ENCODE measurements at regions not wholly inside any gene's neighbourhood (a gene's known extent, or its start where the extent isn't known, plus 50 kb on each side); places are given as distances from the start of the nearest gene placed in this dataset.

DNA sequence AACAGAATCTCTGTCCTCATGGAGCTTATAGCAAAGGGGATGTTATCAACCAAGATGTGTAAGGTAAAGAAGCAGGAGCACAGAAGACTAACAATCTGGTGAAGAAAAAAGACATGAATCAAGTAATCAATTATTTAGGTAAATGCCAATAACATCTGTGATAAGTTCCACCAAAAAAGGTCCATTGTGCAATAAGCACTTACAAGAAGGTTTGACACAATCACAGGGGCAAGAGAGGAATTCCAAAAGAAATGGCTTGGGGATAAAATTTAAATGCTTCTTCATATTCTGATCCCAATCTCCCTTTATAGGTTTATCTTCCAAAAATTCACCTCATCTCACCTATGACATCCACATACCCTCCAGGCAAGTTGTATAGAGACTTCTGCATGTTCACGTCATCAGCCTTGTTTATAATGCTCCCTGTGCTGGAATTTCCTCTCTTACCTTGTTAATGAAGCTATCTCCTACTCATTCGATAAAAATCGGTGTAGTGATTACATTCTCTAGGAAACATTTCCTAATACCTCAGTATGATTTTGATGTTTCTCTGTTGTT lies 53.6 kb upstream of the DPT start:
- no peak for DNase-seq

DNA sequence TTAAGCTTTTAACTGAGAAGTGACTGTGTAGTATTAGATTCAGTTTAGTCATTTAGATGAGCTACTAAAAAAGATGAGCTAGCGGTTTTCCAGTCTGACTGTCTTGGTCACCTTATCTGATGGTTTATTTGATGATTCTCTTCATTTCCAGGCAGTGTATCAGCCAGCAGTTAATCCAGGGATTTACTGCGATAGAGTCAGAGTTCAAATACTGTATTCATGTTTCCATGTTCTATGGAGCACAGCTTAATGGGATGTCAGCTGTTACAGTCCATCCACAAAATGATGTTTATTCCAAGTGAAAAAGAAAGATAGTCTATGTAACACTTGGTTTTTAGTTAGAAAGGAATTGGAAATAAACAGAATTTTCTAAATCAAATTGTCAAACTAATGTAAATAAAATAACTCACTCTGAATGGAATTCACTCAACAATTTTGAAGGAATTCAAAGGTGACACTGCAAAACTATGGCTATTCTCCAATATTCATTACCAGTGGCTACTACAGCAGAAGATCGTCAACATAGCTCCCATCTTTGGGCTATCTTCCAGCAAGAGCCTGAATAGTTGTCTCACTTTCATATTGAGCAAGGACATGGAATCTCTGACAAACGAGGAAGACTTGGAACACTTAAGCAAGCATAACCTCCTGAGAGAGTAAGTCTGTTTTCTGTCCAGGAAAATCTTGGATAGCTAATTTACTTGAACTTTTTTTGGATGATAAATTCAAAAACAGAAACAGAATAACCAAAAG lies 54.6 kb upstream of the DPT start:
- DNase-seq, result no peak

DNA sequence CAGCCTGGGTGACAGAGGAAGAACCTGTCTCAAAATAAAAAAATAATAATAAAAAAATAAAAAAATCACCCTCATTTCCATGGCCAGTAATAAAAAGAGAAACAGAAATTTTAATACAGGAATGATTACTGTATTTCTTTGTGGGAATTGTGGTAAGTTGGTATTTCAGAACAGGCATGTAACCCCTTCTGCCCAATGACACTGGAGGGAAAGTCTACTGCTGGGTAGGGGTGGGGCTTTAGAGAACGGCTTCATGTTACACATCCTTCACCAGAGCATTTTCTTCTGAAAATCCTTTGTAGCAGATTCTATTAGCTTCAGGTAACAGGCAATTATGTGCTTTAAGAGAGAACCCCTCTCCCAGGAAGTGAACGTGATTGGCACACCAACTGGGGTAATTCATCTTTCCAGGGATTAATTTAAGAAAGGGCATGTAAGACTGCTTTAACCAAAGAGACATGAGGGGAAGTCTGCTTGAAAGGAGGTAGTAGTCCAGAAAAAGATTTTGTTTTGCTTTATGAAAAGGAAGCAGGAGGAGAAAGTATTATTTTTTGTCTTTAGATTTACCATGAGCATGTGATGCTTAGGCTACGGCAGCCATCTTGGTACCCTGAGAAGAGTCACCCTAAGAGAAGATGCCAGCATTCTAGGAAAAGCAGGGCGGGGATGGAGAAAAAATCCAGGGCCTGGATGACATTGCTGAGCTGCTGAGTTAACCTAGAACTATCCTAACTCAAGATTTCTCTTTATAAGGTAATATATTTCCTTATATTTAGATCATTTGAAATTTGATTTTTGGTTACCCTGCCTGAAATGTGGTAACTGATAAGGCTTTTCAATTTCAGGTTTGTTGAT lies 57.7 kb upstream of the DPT start:
- no peak for DNase-seq

- DNase-seq, result no peak
Measured at GRCh38 chr1:168788258-168788657, 59.3 kb upstream of the DPT start.

DNA sequence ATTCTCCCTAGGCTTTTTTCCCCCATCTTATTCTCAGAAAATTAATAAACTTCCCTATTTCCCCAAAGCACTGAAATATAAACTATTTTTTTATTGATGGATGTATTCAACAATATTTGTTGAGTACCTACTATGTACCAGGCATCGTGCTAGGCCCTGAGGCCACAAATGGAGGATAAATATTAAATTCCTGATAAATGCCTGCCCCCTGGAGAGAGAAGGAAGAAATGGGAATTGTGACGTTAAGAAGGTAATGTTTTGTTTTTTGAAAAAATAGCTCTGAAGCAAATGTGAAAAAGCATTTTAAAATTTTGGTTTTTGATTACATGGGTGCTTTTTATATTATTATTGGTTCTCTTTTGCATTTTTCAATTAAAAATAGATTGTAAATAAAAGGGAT lies 60.5 kb upstream of the DPT start:
- DNase-seq, result no peak

DNA sequence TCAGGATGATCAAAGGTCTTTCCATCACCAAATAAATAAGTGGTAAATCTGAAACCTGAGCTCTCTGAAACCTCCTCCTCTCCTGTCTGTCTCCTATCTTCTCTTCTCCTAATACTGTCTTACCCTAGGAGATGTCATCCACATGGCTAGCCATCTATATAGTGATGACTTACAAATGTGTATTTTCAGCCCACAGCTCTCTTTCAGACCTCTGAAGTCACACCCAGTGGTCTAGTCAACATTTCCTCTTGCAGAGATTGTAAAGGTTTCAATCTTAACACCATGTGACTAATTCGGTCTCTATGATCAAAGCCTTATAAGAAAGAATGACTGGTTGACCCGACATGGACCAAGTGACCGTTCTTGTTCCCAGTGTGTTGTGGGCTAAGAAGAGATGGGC lies 63.1 kb upstream of the DPT start:
- no peak for DNase-seq

GRCh38 chr1:168792592-168793125 lies 63.7 kb upstream of the DPT start:
- DNase-seq, result no peak

- no peak for DNase-seq
Measured at GRCh38 chr1:168794057-168794456, 65.1 kb upstream of the DPT start.

DNA sequence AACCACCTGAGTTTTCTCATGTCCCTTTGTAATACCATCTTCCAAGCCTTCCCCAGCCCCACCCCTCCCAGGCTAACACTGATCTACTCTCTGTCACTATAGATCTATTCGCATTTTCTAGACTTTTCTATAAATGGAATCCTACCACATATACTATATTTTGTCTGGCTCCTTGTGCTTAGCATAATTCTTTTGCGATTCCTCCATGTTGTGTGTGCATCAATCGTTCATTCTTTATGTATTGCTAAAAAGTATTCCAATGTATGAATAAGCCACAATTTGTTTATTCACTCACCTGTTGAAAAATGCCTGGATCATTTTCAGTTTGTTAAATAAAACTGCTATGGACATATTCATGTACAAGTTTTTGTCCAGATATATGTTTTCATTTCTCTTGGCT lies 66.7 kb upstream of the DPT start:
- DNase-seq, result no peak

- no peak for DNase-seq
Measured at GRCh38 chr1:168799927-168800605, 71.1 kb upstream of the DPT start.

DNA sequence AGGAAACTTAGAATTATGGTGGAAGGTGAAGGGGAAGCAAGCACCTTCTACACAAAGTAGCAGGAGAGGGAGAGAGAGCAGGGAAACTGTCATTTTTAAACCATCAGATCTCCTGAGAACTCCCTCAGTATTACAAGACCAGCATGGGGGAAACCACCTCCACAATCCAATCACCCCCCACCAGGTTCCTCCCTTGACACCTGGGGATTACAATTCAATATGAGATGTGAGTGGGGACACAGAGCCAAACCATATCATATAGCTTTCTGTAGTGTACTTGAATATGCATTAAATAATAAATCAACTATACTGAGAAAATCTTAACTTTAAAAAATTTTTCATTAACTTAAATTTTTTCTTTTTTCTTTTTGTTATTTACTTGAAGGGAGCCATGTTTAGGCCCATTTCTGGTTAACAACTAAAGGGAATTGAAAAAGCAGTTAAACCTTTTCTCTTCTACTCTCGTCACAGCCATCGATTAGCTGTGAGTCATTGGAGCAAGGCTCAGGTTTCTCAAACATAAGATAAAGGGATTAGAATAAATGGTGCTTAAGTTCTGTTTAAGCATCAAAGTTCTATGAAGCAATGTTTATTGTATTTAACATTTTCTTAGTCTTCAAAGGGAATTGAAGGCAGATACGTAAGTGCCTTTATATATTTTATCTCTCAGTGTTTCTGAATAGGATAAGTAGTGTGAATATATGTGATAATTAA lies 72.2 kb upstream of the DPT start:
- DNase-seq, result no peak

DNA sequence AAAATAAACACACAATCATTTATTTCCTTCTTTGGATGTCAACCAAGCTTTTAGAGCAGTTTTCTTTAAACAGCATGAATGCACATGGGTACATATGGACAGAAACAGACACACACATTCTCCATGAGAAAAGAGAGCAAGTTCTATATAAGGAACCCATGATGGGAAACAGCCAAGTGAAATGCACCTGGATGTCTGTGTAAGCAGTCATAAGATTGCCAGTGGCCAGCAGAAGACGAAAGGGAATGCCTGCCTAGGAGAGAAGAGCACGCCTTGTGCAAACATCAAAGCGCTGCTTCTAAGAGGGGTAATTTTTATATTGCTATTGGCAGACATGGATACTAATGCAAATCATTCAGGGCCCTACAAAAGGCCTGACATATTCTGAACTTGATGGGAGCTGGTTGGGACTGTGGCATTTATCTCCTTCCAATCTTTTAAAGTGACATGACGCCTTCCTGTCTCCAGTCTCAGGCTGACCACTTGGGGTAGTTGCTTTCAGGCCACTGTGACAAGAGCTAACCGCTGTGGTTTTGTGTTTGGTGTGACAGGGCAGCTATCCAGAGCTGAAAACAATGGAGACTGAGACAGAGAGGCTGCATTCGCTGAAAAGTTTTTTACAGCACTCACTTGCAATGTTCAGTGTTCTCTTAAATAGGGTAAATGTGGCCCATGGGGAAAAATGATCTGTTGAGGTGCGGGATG lies 75.0 kb upstream of the DPT start:
- no peak for DNase-seq

GRCh38 chr1:168806952-168807351 lies 77.9 kb upstream of the DPT start:
- no peak for DNase-seq

GRCh38 chr1:168811176-168811575 lies 82.2 kb upstream of the DPT start:
- no peak for DNase-seq

DNA sequence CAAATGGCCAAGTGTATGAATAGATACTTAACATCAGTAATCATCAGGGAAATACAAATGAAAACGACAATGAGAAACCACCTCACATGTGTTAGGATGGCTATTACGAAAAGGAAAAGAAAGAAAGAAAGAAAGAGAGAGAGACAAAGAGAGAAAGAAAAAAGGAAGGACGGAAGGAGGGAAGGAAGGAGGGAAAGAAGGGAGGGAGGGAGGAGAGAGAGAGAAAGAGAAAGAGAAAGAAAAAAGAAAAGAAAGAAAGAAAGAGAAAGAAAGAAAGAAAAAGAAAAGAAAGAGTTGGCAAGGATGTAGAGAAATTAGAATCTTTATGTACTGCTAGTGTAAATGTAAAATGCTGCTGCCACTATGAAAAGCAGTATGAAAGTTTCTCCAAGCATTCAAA lies 90.7 kb upstream of the DPT start:
- no peak for DNase-seq

- DNase-seq, result no peak
Measured at GRCh38 chr1:168821434-168821833, 92.4 kb upstream of the DPT start.

DNA sequence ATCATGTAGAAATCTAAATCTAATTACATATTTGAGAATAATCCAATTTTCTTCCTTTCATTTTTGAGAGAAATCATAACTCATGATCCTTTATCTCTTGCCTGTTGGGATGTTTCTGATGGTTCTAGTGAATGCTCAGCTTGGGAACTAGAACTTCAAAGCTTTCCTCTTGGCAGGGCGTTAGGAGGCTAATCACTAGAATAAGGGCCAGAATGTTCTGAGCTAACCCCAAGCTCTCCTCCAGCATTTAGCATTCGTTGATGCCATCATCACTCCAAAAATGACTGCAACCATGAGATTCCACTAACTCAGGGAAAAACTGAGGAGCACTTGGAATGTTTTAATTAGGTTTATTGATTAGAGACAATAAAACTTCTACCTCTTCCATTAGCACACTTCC lies 93.9 kb upstream of the DPT start:
- no peak for DNase-seq

GRCh38 chr1:168823988-168824387 lies 95.0 kb upstream of the DPT start:
- DNase-seq, result no peak

DNA sequence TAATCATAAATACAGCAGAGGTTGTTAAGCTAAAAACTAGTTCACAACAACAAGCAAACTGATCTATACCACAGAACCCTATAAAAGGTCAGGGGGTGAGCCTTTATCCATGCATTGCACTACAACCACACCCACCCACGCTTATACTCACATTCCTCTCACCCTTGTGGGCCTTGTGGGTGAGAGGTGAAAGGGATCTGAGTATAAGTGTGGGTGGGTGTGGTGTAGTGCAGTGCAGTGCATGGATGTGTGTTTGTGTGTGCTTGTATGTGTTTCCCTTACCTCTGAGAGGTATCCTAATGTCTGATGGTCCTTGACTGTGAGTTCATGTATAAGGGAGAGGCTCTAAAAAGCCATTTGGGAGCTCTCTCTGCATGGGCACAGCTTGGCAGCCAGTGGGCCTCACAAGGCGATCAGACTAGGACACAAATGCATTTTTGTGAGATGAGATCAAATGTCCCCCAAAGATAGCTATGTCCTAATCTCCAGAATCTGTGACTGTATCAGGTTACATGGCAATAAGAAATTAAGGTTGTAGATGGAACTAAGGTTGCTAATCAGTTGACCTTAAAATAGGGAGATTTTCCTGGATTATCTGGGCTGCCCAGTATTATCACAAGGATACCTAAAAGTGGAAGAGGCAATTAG lies 95.5 kb upstream of the DPT start:
- DNase-seq, result no peak

- DNase-seq, result no peak
Measured at GRCh38 chr1:168825129-168825528, 96.1 kb upstream of the DPT start.

DNA sequence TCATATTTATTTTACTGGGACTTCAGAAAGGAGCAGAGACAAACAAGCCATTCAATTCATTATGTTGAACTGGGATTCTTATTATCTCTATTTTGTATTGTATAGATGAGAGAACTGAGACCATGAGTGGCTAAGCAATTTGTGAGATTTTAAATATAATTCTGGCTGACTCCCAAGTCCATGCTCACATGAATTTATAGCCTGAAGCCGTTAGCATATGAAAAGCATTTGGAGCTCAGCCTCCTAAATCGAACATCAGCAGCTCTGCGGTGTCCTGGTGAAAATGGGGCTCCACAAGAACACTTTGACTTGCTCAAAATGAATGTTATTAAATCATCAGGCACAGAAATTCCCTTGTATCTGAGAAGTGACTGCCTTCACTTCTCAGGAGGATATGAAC lies 96.8 kb upstream of the DPT start:
- DNase-seq, result no peak

Data from NCI-H1694 treated with DMSO at 0.1 percent for 48 hours (cell line).